Panc1 (cell line): ENCODE measurements at regions not wholly inside any gene's neighbourhood (a gene's known extent, or its start where the extent isn't known, plus 50 kb on each side); places are given as distances from the start of the nearest gene placed in this dataset.

ENCODE experiments used
- ATAC-seq: fragments of 200-7000 bp; cut with Tn5 transposase; 2 replicates; pipeline ENCODE4 v1.9.1; 2020; ENCODE audit warnings: mild to moderate bottlenecking, moderate library complexity
- BruUV-seq: library from RNA; stranded (reverse); fragments of 400-500 nt; replicated peaks from 2 replicates; lab custom pipeline; 2021; lab: Mats Ljungman, UMichigan
- CTCF ChIA-PET: fragments of 300-600 bp; sonication (Branson Sonifier 250); formaldehyde crosslinking; loops from one replicate; lab custom pipeline; 2022; ENCODE audit warnings: antibody characterized with exemption; lab: Charles Lee
- POLR2A ChIA-PET: fragments of 300-600 bp; sonication (Branson Sonifier 250); formaldehyde crosslinking; loops from one replicate; lab custom pipeline; 2022; ENCODE audit warnings: antibody characterized with exemption; lab: Charles Lee
- DNase-seq: peaks from one replicate; pipeline ENCODE4 v3.0.0-alpha.2; 2010; ENCODE audit warnings: low read depth, low spot score
- H3K27ac ChIP-seq: 2 replicates; pipeline ENCODE4 v1.5.1; 2011; ENCODE audit warnings: mild to moderate bottlenecking, low read length, inconsistent platforms
- H3K27me3 ChIP-seq: fragments of 200-500 bp; sonication (Bioruptor generic); 2 replicates; pipeline ENCODE4 v1.6.0; 2014; ENCODE audit warnings: low read length, inconsistent platforms; ENCODE audit not compliant: control insufficient read depth, insufficient read depth
- H3K36me3 ChIP-seq: fragments of 200-500 bp; sonication (Bioruptor generic); 2 replicates; pipeline ENCODE4 v1.5.1; 2014; ENCODE audit warnings: inconsistent platforms, mild to moderate bottlenecking, low read length, moderate library complexity; ENCODE audit not compliant: control insufficient read depth, insufficient read depth
- H3K4me1 ChIP-seq: 2 replicates; pipeline ENCODE4 v1.5.1; 2011; ENCODE audit warnings: inconsistent platforms, mild to moderate bottlenecking, low read length, moderate library complexity; ENCODE audit not compliant: control insufficient read depth, insufficient read depth
- H3K4me3 ChIP-seq, 2 experiments: 2 replicates each; pipeline ENCODE4 v1.5.1; 2011 to 2012; ENCODE audit warnings: low read depth in 2 of 2, low read length in 2 of 2, mild to moderate bottlenecking in 2 of 2, inconsistent platforms in 1 of 2, moderate library complexity in 1 of 2
- H3K9me3 ChIP-seq: fragments of 200-500 bp; sonication (Bioruptor generic); 2 replicates; pipeline ENCODE4 v1.5.1; 2014; ENCODE audit warnings: low read depth, mild to moderate bottlenecking, inconsistent platforms, low read length, moderate library complexity; ENCODE audit not compliant: control insufficient read depth, insufficient read depth
- POLR2AphosphoS5 ChIP-seq: IDR thresholded peaks from 2 replicates; pipeline ENCODE4 v1.6.1; 2012; ENCODE audit warnings: mild to moderate bottlenecking, low read depth, low read length, moderate library complexity
- REST ChIP-seq, 2 experiments: IDR thresholded peaks; 2 replicates each; pipeline ENCODE4 v1.6.1; 2011 to 2012; ENCODE audit warnings: low read depth in 2 of 2, control low read depth in 1 of 2, low read length in 1 of 2, mild to moderate bottlenecking in 1 of 2, moderate library complexity in 1 of 2; ENCODE audit not compliant: insufficient read depth in 1 of 2
- SIN3A ChIP-seq: IDR thresholded peaks from 2 replicates; pipeline ENCODE4 v1.6.1; 2012; ENCODE audit warnings: low read depth, mild to moderate bottlenecking, low read length, moderate library complexity, borderline replicate concordance; ENCODE audit not compliant: insufficient read depth
- TCF7L2 ChIP-seq: IDR thresholded peaks from 2 replicates; pipeline ENCODE4 v1.6.1; 2011; ENCODE audit warnings: mild to moderate bottlenecking, low read depth, low read length, inconsistent platforms
- in situ Hi-C: cut with HindIII; loops from 2 replicates; pipeline ENCODE4 v1.10.0; 2016; ENCODE audit warnings: low sequenced_read_pairs, low pct_unique_long_range_greater_than_20kb
- intact Hi-C: fragments of 100-400 bp; cut with micrococcal nuclease; formaldehyde crosslinking; loops from one replicate; pipeline ENCODE4 v1.10.0; 2022; ENCODE audit not compliant: unreplicated experiment
- TF ChIP-seq, protein P1 (sequence below): fragments of 450-650 bp; IDR thresholded peaks from 2 replicates; pipeline ENCODE4 v1.5.1; 2017; ENCODE audit warnings: mild to moderate bottlenecking

DNA sequence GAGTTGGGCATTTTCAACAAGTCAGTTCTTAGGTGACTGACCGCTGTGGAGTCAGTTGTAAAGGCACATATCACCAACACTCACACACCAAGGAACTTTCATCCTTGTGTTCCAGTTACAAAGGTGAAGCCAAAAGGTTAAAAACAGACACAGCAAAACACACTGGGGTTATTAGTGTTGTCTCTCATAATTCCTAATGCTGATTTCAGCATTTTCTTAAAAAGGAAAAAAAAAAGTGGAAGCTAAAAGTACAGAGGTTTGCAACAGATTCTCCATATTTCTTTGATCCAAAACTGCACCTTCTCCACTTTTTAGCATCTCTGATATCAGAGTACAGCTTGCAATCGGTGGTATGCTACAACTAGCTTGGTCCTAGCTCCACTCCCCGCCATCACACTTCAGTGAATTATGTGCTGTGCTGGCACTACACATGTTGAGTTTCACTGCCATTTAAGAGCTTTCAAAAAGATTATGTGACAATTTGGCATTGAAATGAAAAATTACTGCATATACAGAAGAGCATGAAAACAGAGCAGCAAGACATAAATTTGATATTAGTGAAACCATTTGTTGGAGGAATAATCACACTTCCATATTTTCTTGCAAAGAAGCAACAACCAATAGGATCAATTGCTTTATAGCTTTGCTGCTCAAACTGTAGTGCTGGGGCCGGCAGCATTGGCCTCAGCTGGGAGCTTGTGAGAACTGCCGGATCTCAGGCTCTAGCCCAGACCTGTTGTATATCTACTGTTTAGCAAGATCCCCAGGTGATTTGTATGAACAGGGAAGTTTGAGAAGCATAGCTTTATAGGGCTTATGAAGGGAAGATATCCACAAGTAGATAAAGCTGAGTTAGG is 62.3 kb upstream of the DAPL1 start:
- POLR2A ChIA-PET = no interaction called here
- Histone ChIP-seq H3K27me3 (peaks cover 6% of the 10 kb centered on the region), H3K4me1 (no peaks in the 10 kb centered on the region), H3K36me3 (no peaks in the 10 kb centered on the region), H3K4me3 (no peak overlapping the region), H3K27ac (no peak overlapping the region), H3K9me3 (no peaks in the 10 kb centered on the region)
- no TSS peak for BruUV-seq
- CTCF ChIA-PET = no interaction called here
- ATAC-seq (no peak), DNase-seq (no peak)
- no peak for TF ChIP-seq TCF7L2
- TF ChIP-seq REST (IDR thresholded peaks at IDR 0.05; ENCODE audit: insufficient read depth in 1 of 2, low read depth in 2 of 2, low read length in 1 of 2) = no peak
- no peak for TF ChIP-seq SIN3A
- TF ChIP-seq POLR2AphosphoS5 = no peak
- TF ChIP-seq, protein P1, sequence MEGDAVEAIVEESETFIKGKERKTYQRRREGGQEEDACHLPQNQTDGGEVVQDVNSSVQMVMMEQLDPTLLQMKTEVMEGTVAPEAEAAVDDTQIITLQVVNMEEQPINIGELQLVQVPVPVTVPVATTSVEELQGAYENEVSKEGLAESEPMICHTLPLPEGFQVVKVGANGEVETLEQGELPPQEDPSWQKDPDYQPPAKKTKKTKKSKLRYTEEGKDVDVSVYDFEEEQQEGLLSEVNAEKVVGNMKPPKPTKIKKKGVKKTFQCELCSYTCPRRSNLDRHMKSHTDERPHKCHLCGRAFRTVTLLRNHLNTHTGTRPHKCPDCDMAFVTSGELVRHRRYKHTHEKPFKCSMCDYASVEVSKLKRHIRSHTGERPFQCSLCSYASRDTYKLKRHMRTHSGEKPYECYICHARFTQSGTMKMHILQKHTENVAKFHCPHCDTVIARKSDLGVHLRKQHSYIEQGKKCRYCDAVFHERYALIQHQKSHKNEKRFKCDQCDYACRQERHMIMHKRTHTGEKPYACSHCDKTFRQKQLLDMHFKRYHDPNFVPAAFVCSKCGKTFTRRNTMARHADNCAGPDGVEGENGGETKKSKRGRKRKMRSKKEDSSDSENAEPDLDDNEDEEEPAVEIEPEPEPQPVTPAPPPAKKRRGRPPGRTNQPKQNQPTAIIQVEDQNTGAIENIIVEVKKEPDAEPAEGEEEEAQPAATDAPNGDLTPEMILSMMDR = no peak
- in situ Hi-C loops (no loop called here), intact Hi-C loops (no loop called here)

- DNase-seq (no peak), ATAC-seq (no peak)
- no TSS peak for BruUV-seq
- Histone ChIP-seq H3K36me3 (no peaks in the 10 kb centered on the region), H3K9me3 (no peaks in the 10 kb centered on the region), H3K27ac (no peak overlapping the region), H3K27me3 (peaks cover 6% of the 10 kb centered on the region), H3K4me3 (no peak overlapping the region), H3K4me1 (no peaks in the 10 kb centered on the region)
- ChIA-PET POLR2A (no interaction called here), CTCF (no interaction called here)
- in situ Hi-C loops (no loop called here), intact Hi-C loops (no loop called here)
- TF ChIP-seq POLR2AphosphoS5 = no peak
- no peak for TF ChIP-seq SIN3A
- no peak for TF ChIP-seq REST (IDR thresholded peaks at IDR 0.05; ENCODE audit: insufficient read depth in 1 of 2, low read depth in 2 of 2, low read length in 1 of 2)
- no peak for TF ChIP-seq TCF7L2
- TF ChIP-seq, protein P1 = no peak
These were observed 61.7 kb upstream of the DAPL1 start for GRCh38 chr2:158733430-158733755.
